Glutamatergic neuron (in vitro differentiated cells): ENCODE measurements at regions not wholly inside any gene's neighbourhood (a gene's known extent, or its start where the extent isn't known, plus 50 kb on each side); places are given as distances from the start of the nearest gene placed in this dataset.

Experiments used
- DNase-seq: peaks from one replicate; pipeline ENCODE4 v3.0.0; 2022
- H3K27ac Mint-ChIP-seq: one replicate; pipeline ENCODE4 v1.8.0; 2020; ENCODE audit warnings: mild to moderate bottlenecking, mixed read lengths, inconsistent platforms; ENCODE audit not compliant: unreplicated experiment
- H3K27me3 Mint-ChIP-seq: one replicate; pipeline ENCODE4 v1.8.0; 2020; ENCODE audit warnings: mild to moderate bottlenecking, moderate library complexity, mixed read lengths, inconsistent platforms; ENCODE audit not compliant: unreplicated experiment
- H3K36me3 Mint-ChIP-seq: one replicate; pipeline ENCODE4 v1.8.0; 2020; ENCODE audit warnings: mild to moderate bottlenecking, mixed read lengths, inconsistent platforms; ENCODE audit not compliant: unreplicated experiment
- H3K4me1 Mint-ChIP-seq: one replicate; pipeline ENCODE4 v1.8.0; 2020; ENCODE audit warnings: mild to moderate bottlenecking, low read depth, mixed read lengths, inconsistent platforms; ENCODE audit not compliant: unreplicated experiment
- H3K4me3 Mint-ChIP-seq: one replicate; pipeline ENCODE4 v1.8.0; 2020; ENCODE audit warnings: mild to moderate bottlenecking, mixed read lengths, inconsistent platforms; ENCODE audit not compliant: unreplicated experiment
- H3K9me3 Mint-ChIP-seq: one replicate; pipeline ENCODE4 v1.8.0; 2020; ENCODE audit warnings: mild to moderate bottlenecking, moderate library complexity, mixed read lengths, inconsistent platforms; ENCODE audit not compliant: unreplicated experiment
- CTCF ChIP-seq: fragments of 200-600 bp; sonication (generic); IDR thresholded peaks from one replicate; pipeline ENCODE4 v1.5.0; 2021; ENCODE audit not compliant: partially characterized antibody, unreplicated experiment

GRCh38 chr12:23462546-23462945 is 486.9 kb downstream of the SOX5 start:
- Mint-ChIP-seq H3K4me1 (no peaks in the 10 kb centered on the region), H3K4me3 (no peak overlapping the region), H3K9me3 (peaks cover 9% of the 10 kb centered on the region), H3K27ac (no peak overlapping the region), H3K27me3 (no peaks in the 10 kb centered on the region), H3K36me3 (peaks cover 30% of the 10 kb centered on the region)
- TF ChIP-seq CTCF = no peak
- DNase-seq = no peak

DNA sequence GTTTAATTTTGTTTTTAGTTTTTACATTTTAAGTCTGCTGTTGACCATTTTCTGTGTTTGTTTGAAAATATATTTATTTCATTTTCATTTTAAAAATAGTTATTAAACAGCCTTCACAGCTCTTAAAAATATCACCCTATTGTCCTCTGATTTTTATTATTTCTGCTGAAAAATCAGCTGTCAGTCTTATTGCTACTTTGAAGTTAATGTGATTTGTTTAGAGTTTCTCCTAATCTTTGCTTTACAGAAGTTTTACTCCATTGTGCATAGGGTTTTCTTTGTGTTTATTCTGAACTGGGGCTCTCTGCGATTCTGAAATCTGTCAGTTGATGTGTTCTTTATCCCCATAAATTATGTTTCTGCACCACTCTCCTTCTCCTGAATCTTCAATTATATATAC is 486.3 kb downstream of the SOX5 start:
- Mint-ChIP-seq H3K4me1 (no peaks in the 10 kb centered on the region), H3K27ac (no peak overlapping the region), H3K27me3 (no peaks in the 10 kb centered on the region), H3K9me3 (peaks cover 9% of the 10 kb centered on the region), H3K4me3 (no peak overlapping the region), H3K36me3 (peaks cover 35% of the 10 kb centered on the region)
- no peak for DNase-seq
- no peak for TF ChIP-seq CTCF

DNA sequence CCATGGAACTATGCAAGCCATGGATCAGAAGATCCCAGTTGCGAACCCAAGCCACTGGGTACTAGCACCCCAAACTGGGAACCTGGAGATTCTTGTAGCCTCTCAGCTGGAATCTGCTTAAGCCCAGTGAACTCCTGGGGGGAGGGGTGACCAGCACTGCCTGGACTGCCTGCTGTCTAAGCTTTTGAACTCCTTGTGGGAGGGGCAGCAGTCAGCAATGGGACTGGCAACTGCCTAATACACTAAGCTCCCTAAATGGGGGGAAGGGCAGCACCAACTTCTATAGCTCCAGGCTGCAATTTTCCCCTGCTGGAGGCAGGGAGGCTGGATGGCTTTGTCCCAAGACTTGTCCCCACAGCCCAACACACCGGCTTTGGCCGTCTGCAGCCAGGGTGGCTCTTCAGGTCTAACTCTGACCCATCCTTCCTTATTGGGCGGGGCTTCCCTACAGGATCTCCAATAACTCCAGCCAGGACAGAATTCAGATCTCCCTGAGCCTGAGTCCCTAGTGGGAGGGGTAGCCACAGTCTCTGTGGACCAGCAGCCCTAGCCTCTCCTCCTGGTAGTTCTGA is 485.1 kb downstream of the SOX5 start:
- TF ChIP-seq CTCF = no peak
- DNase-seq = no peak
- no peak overlapping the region for H3K4me3 Mint-ChIP-seq
- H3K27ac Mint-ChIP-seq = no peak overlapping the region
- peaks cover 9% of the 10 kb centered on the region for H3K9me3 Mint-ChIP-seq
- H3K4me1 Mint-ChIP-seq = no peaks in the 10 kb centered on the region
- H3K36me3 Mint-ChIP-seq = peaks cover 38% of the 10 kb centered on the region
- H3K27me3 Mint-ChIP-seq = no peaks in the 10 kb centered on the region

DNA sequence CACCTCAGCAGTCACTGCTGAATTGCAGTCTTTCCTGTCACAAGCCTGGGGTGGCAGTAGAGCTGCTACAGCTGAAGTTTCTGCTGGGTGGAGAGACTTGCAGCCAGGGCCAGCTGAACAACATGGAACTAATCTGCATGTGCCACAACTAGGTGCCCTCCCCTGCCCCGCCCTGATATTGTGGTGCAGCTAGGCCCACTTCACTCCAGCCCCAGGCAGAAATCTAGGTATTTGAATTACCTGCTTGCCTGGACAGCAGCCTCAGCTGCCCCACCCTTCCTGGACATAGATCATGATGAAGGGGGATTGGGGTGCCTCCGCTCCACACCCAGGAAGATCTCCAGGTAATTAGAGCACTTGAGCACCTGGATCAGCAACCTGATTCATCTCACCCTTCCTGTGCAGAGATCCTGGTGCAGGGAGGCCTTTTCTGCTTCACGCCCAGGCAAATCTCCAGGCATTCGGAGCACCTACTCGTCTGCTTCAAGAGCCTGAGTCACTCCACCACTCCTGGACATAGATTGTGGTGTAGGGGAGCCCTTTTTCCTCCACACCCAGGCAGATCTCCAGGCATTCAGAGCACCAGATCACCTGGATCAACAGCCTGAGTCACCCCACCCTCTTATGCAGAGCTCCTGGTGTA is 477.0 kb downstream of the SOX5 start:
- Mint-ChIP-seq H3K27me3 (peaks cover 3% of the 10 kb centered on the region), H3K4me1 (no peaks in the 10 kb centered on the region), H3K27ac (no peak overlapping the region), H3K36me3 (peaks cover 21% of the 10 kb centered on the region), H3K9me3 (peaks cover 3% of the 10 kb centered on the region), H3K4me3 (no peak overlapping the region)
- no peak for TF ChIP-seq CTCF
- DNase-seq = no peak

GRCh38 chr12:23473071-23473470 is 476.4 kb downstream of the SOX5 start:
- peaks cover 3% of the 10 kb centered on the region for H3K27me3 Mint-ChIP-seq
- H3K4me1 Mint-ChIP-seq = no peaks in the 10 kb centered on the region
- TF ChIP-seq CTCF = no peak
- no peak overlapping the region for H3K4me3 Mint-ChIP-seq
- DNase-seq = no peak
- peaks cover 15% of the 10 kb centered on the region for H3K36me3 Mint-ChIP-seq
- H3K27ac Mint-ChIP-seq = no peak overlapping the region
- peaks cover 3% of the 10 kb centered on the region for H3K9me3 Mint-ChIP-seq
